Fibroblast of skin of left quadriceps (primary cell): ENCODE measurements at regions not wholly inside any gene's neighbourhood (a gene's known extent, or its start where the extent isn't known, plus 50 kb on each side); places are given as distances from the start of the nearest gene placed in this dataset.

ENCODE experiments used
- DNase-seq, 2 experiments: peaks; one replicate each; pipeline ENCODE4 v3.0.0-alpha.2; 2013; ENCODE audit warnings: low read depth in 2 of 2

GRCh38 chr13:103356226-103356864 is 290.1 kb upstream of the SLC10A2 start:
- DNase-seq = no peak

GRCh38 chr13:103354171-103354570 is 288.0 kb upstream of the SLC10A2 start:
- DNase-seq = peak; percentile 75 to 78

GRCh38 chr13:103351035-103351828 is 285.0 kb upstream of the SLC10A2 start:
- peak; percentile 40 to 46 for DNase-seq

GRCh38 chr13:103350147-103350546 is 283.9 kb upstream of the SLC10A2 start:
- DNase-seq = no peak

- no peak for DNase-seq
These were observed 283.2 kb upstream of the SLC10A2 start for GRCh38 chr13:103349211-103349980.

GRCh38 chr13:103335241-103335640 is 269.0 kb upstream of the SLC10A2 start:
- no peak for DNase-seq

- DNase-seq = no peak
These were observed 265.7 kb upstream of the SLC10A2 start for GRCh38 chr13:103331924-103332323.

- no peak for DNase-seq
These were observed 262.7 kb upstream of the SLC10A2 start for GRCh38 chr13:103328899-103329298.

- DNase-seq = no peak
These were observed 260.1 kb upstream of the SLC10A2 start for GRCh38 chr13:103326326-103326725.

GRCh38 chr13:103325672-103326071 is 259.5 kb upstream of the SLC10A2 start:
- no peak for DNase-seq

- no peak for DNase-seq
These were observed 258.4 kb upstream of the SLC10A2 start for GRCh38 chr13:103324641-103325040.

GRCh38 chr13:103315711-103316110 is 249.5 kb upstream of the SLC10A2 start:
- no peak for DNase-seq

- DNase-seq = no peak
These were observed 246.2 kb upstream of the SLC10A2 start for GRCh38 chr13:103312467-103312866.

GRCh38 chr13:103308667-103309066 is 242.4 kb upstream of the SLC10A2 start:
- no peak for DNase-seq

- DNase-seq = no peak
These were observed 239.9 kb upstream of the SLC10A2 start for GRCh38 chr13:103306163-103306562.

- DNase-seq = no peak
These were observed 236.9 kb upstream of the SLC10A2 start for GRCh38 chr13:103303078-103303651.

- no peak for DNase-seq
These were observed 236.5 kb upstream of the SLC10A2 start for GRCh38 chr13:103302676-103303075.

- DNase-seq = no peak
These were observed 232.9 kb upstream of the SLC10A2 start for GRCh38 chr13:103299079-103299478.

- no peak for DNase-seq
These were observed 230.9 kb upstream of the SLC10A2 start for GRCh38 chr13:103297083-103297482.

- no peak for DNase-seq
These were observed 225.8 kb upstream of the SLC10A2 start for GRCh38 chr13:103291798-103292572.

GRCh38 chr13:103291226-103291625 is 225.0 kb upstream of the SLC10A2 start:
- no peak for DNase-seq
